Calu3 (cell line): ENCODE measurements at regions not wholly inside any gene's neighbourhood (a gene's known extent, or its start where the extent isn't known, plus 50 kb on each side); places are given as distances from the start of the nearest gene placed in this dataset.

Source experiments
- BruUV-seq: library from RNA; stranded (reverse); fragments of 400-500 nt; replicated peaks from 2 replicates; lab custom pipeline; 2021; lab: Mats Ljungman, UMichigan
- CTCF ChIA-PET: fragments of 300-600 bp; sonication (Branson Sonifier 250); formaldehyde crosslinking; loops from one replicate; lab custom pipeline; 2022; ENCODE audit warnings: antibody characterized with exemption; lab: Charles Lee
- DNase-seq: peaks from one replicate; pipeline ENCODE4 v3.0.0; 2022
- H3K27ac Mint-ChIP-seq: one replicate; pipeline ENCODE4 v1.8.0; 2022; ENCODE audit warnings: mixed read lengths; ENCODE audit not compliant: unreplicated experiment
- H3K27me3 Mint-ChIP-seq: one replicate; pipeline ENCODE4 v1.8.0; 2022; ENCODE audit warnings: mixed read lengths; ENCODE audit not compliant: unreplicated experiment
- H3K36me3 Mint-ChIP-seq: one replicate; pipeline ENCODE4 v1.8.0; 2022; ENCODE audit warnings: mild to moderate bottlenecking, moderate library complexity, mixed read lengths; ENCODE audit not compliant: insufficient read depth, unreplicated experiment
- H3K4me1 Mint-ChIP-seq: one replicate; pipeline ENCODE4 v1.8.0; 2022; ENCODE audit warnings: mild to moderate bottlenecking, low read depth, mixed read lengths; ENCODE audit not compliant: unreplicated experiment
- H3K4me3 Mint-ChIP-seq: one replicate; pipeline ENCODE4 v1.8.0; 2022; ENCODE audit warnings: mild to moderate bottlenecking, low read depth, moderate library complexity, mixed read lengths; ENCODE audit not compliant: unreplicated experiment
- H3K9me3 Mint-ChIP-seq: one replicate; pipeline ENCODE4 v1.8.0; 2022; ENCODE audit warnings: low read depth, mixed read lengths; ENCODE audit not compliant: unreplicated experiment
- CTCF ChIP-seq: fragments of 200-600 bp; IDR thresholded peaks from one replicate; pipeline ENCODE4 v1.8.0; 2022; ENCODE audit warnings: antibody characterized with exemption; ENCODE audit not compliant: unreplicated experiment
- intact Hi-C: fragments of 100-400 bp; cut with micrococcal nuclease; formaldehyde crosslinking; loops from one replicate; pipeline ENCODE4 v1.10.0; 2022; ENCODE audit not compliant: unreplicated experiment

- no peak for TF ChIP-seq CTCF
- H3K4me1 Mint-ChIP-seq, result no peaks in the 10 kb centered on the region
- peaks cover 49% of the 10 kb centered on the region for H3K27me3 Mint-ChIP-seq
- BruUV-seq, result no TSS peak
- DNase-seq, result no peak
- no peaks in the 10 kb centered on the region for H3K36me3 Mint-ChIP-seq
- intact Hi-C loops, result no loop called here
- no peak overlapping the region for H3K27ac Mint-ChIP-seq
- CTCF ChIA-PET, result interaction anchor here (0.9 kb wide), 1 partner anchor 17 kb away, joined by 3 read pairs; no protein-coding TSS in a partner anchor
- no peak overlapping the region for H3K4me3 Mint-ChIP-seq
- no peaks in the 10 kb centered on the region for H3K9me3 Mint-ChIP-seq
Measured at GRCh38 chr11:112529071-112529470, 268.4 kb upstream of the PLET1 start.

GRCh38 chr11:112532506-112532905 lies 271.8 kb upstream of the PLET1 start:
- no TSS peak for BruUV-seq
- H3K27ac Mint-ChIP-seq, result no peak overlapping the region
- CTCF ChIA-PET, result interaction anchor here (0.6 kb wide), 1 partner anchor 848 kb away, joined by 3 read pairs; no protein-coding TSS in a partner anchor
- peaks cover 52% of the 10 kb centered on the region for H3K27me3 Mint-ChIP-seq
- no peak overlapping the region for H3K4me3 Mint-ChIP-seq
- H3K4me1 Mint-ChIP-seq, result no peaks in the 10 kb centered on the region
- H3K36me3 Mint-ChIP-seq, result no peaks in the 10 kb centered on the region
- intact Hi-C loops, result no loop called here
- no peak for TF ChIP-seq CTCF
- no peak for DNase-seq
- no peaks in the 10 kb centered on the region for H3K9me3 Mint-ChIP-seq

- H3K4me3 Mint-ChIP-seq, result no peak overlapping the region
- no peak overlapping the region for H3K27ac Mint-ChIP-seq
- H3K27me3 Mint-ChIP-seq, result peaks cover 41% of the 10 kb centered on the region
- DNase-seq, result no peak
- CTCF ChIA-PET, result no interaction called here
- BruUV-seq, result no TSS peak
- TF ChIP-seq CTCF, result no peak
- no peaks in the 10 kb centered on the region for H3K36me3 Mint-ChIP-seq
- H3K9me3 Mint-ChIP-seq, result no peaks in the 10 kb centered on the region
- no peaks in the 10 kb centered on the region for H3K4me1 Mint-ChIP-seq
- intact Hi-C loops, result no loop called here
Measured at GRCh38 chr11:112533682-112534081, 273.0 kb upstream of the PLET1 start.

GRCh38 chr11:112534208-112534607 lies 273.5 kb upstream of the PLET1 start:
- Mint-ChIP-seq H3K9me3 (no peaks in the 10 kb centered on the region), H3K27ac (no peak overlapping the region), H3K36me3 (no peaks in the 10 kb centered on the region), H3K4me3 (no peak overlapping the region), H3K27me3 (peaks cover 36% of the 10 kb centered on the region), H3K4me1 (no peaks in the 10 kb centered on the region)
- no TSS peak for BruUV-seq
- DNase-seq, result no peak
- intact Hi-C loops, result no loop called here
- TF ChIP-seq CTCF, result no peak
- CTCF ChIA-PET, result no interaction called here
